GM10266 (cell line): ENCODE measurements at regions not wholly inside any gene's neighbourhood (a gene's known extent, or its start where the extent isn't known, plus 50 kb on each side); places are given as distances from the start of the nearest gene placed in this dataset.

Source experiments
- DNase-seq: peaks from one replicate; pipeline ENCODE4 v3.0.0; 2012; ENCODE audit errors: extremely low spot score
- TF ChIP-seq, protein P1 (sequence below): IDR thresholded peaks from 2 replicates; pipeline ENCODE4 v1.5.1; 2012; ENCODE audit warnings: mild to moderate bottlenecking, low read depth; ENCODE audit not compliant: control insufficient read depth, insufficient read depth; ENCODE audit errors: missing control alignments

DNA sequence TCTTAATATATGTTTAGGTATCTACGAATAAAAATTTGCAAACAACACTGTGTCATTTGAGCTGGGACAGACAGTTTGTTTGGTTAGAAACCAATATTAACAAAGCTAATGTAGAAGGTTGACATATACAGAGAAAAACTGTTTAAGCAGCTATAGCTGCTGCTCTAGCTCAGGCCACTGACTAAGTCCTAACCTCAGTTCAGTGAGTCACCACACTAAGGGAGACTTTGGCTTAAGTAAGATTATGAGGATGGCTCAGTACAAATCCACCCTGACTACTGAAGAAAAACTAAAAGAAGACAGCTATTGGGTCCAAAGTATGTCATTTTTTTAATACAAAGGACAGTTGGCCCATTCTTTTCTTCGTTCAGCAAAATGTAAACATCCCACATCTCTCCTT lies 717.3 kb upstream of the ACTRT1 start:
- DNase-seq: no peak
- TF ChIP-seq, protein P1, sequence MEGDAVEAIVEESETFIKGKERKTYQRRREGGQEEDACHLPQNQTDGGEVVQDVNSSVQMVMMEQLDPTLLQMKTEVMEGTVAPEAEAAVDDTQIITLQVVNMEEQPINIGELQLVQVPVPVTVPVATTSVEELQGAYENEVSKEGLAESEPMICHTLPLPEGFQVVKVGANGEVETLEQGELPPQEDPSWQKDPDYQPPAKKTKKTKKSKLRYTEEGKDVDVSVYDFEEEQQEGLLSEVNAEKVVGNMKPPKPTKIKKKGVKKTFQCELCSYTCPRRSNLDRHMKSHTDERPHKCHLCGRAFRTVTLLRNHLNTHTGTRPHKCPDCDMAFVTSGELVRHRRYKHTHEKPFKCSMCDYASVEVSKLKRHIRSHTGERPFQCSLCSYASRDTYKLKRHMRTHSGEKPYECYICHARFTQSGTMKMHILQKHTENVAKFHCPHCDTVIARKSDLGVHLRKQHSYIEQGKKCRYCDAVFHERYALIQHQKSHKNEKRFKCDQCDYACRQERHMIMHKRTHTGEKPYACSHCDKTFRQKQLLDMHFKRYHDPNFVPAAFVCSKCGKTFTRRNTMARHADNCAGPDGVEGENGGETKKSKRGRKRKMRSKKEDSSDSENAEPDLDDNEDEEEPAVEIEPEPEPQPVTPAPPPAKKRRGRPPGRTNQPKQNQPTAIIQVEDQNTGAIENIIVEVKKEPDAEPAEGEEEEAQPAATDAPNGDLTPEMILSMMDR: no peak

DNA sequence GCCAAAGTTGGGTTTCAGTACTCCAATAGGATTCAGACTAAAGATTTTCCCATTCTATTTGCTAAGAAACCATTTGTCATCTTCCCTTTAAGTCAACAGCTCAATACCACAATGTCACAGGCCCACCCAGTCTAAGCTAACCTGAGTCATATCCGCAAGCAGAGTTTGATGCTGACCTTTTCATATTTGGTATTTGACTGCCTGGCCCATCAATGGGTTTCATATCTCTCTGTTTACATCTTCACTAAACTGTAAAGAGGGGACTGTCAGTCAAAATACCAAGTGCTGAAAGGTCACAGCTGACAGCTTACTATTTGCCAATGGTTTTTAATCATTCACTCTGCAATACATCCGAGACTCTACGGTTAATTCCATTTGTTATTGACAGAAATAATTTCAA lies 707.5 kb upstream of the ACTRT1 start:
- TF ChIP-seq, protein P1: no peak
- DNase-seq: no peak

DNA sequence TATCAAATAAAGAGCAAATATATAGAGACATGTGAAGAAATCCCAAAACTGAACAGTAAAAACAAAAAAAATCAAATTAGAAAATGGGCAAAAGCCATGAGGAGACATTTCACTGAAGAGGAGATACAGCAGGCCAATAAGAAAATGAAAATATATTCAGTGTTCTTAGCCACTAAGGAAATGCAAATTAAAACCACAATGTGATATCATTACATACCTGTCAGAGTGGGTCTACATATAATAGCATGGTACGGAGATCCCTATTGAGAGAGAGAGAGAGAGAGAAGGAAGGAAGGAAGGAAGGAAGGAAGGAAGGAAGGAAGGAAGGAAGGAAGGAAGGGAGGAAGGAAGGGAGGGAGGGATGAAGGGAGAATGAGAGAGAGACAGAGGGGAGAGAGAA lies 707.0 kb upstream of the ACTRT1 start:
- TF ChIP-seq, protein P1: no peak
- no peak for DNase-seq

DNA sequence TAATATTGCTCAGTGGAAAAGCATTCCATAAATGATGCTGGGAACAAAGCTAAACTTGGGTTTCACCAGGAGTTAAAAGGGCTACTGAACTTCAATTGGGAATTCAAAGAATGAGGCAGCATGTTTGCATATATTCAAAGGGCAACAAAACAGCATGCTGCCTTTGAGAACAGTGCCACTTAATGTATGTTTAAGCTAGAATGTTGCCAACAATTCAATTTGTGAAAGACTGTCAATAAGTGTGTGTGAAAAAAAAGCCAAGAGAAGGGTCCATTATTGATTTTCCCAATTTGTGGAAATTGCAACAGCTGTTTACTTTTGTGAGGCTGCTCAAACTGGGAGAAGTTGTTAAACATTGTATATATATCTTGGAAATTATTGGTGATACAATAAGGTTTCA lies 701.9 kb upstream of the ACTRT1 start:
- TF ChIP-seq, protein P1: no peak
- no peak for DNase-seq

DNA sequence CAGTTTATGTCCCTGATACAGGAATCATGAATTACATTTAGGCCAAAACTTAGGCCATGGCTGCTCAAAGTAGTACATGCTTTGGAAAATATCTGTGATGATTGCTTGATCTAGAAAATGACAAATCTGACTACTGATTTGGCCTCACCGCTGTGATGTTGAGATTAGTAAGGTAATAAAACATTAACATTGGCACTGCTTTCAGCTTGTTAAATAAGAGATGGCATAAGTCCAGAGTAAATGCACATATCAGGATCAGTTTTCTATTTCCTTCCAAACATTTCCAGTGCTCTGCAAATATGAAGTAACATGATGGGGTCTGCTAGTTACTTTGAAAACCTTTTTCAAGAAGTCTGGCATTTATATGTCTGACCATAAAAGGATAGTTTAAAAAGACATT lies 687.3 kb upstream of the ACTRT1 start:
- no peak for DNase-seq
- TF ChIP-seq, protein P1: no peak

DNA sequence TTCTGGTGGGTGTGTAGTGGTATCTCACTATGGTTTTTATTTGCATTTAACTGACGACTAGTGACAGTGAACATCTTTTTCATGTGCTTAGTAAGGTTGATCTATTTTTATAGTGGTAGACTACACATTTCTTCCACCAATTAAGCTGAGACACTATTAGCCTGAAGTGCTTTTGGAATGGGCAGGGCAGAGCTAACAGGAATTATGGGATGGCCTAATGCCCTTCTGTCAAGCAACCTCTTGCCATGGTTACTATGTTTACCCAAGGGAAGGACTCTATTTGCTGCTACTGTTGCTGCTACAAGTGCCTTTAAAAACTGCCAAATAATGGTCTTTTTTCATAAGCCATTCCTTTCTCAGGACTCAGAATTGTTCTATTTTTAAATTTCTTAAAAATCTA lies 676.7 kb upstream of the ACTRT1 start:
- TF ChIP-seq, protein P1: no peak
- no peak for DNase-seq

DNA sequence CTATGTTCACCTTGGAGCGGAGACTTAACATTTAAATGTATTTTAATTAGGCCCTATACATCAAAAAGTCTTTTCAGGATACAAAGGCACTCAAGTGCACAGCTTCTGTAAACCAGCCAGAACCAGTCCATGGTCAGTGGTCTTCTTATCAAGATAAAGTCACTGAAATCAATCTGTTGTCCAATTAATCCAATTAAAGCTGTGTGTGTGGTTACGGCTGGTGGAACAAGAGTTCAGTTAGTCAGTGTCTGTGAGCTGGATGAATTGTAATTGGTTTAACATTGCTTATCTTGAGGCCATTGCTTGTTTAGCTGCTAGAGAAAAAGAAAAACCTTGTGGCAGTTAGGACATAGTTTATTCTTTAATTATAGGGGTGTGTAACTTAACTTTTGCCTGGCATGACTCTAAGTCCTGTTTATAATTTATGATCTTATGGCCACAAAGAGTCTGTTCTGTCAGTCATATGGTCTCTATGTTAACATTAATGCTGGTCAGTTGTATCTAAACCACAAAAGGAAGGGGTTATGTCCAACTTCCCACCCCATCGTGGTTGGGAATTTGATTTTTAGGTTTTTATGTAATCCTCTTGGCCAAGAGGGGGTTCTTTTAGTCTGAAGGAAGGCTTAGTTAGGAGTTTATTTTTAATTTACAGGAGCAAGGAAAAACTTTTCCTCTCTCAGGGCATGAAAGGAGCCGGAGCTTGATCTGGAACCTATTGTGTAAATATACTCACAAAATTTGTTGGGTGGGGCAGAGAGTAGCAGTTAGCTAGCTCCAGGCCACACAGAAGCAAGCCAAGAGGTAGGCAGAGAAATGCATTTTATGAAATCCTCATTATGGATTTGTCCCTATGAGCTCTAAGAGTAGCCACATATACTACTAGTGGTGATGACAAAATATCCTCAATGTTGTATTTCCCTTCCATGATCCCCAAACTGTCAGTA lies 665.7 kb upstream of the ACTRT1 start:
- DNase-seq: no peak
- TF ChIP-seq, protein P1: no peak
